Brain microvascular endothelial cell (primary cell): ENCODE measurements at regions not wholly inside any gene's neighbourhood (a gene's known extent, or its start where the extent isn't known, plus 50 kb on each side); places are given as distances from the start of the nearest gene placed in this dataset.

ENCODE experiments used
- DNase-seq: peaks from one replicate; pipeline ENCODE4 v3.0.0-alpha.2; 2020
- H3K27ac ChIP-seq: fragments of 250-450 bp; sonication (Bioruptor Pico); 2 replicates; pipeline ENCODE4 v1.5.1; 2020; ENCODE audit warnings: mild to moderate bottlenecking, moderate library complexity
- H3K27me3 ChIP-seq: fragments of 250-450 bp; sonication (Bioruptor Pico); replicated peaks from 2 replicates; pipeline ENCODE4 v1.5.1; 2020; ENCODE audit warnings: mild to moderate bottlenecking
- H3K36me3 ChIP-seq: fragments of 250-450 bp; sonication (Bioruptor Pico); replicated peaks from 2 replicates; pipeline ENCODE4 v1.5.1; 2020; ENCODE audit warnings: mild to moderate bottlenecking
- H3K4me3 ChIP-seq: 2 replicates; pipeline ENCODE4 v1.5.1; 2011; ENCODE audit warnings: low read depth, mild to moderate bottlenecking, control low read depth, low read length, moderate library complexity
- CTCF ChIP-seq: IDR thresholded peaks from 2 replicates; pipeline ENCODE4 v1.5.1; 2011; ENCODE audit warnings: low read depth, mild to moderate bottlenecking, moderate library complexity, low read length, control low read depth, inconsistent platforms; ENCODE audit errors: missing control alignments
- in situ Hi-C: cut with HindIII; loops from 2 replicates; pipeline ENCODE4 v1.10.0; 2017; ENCODE audit warnings: low sequenced_read_pairs, low pct_ligation_motif_present

- DNase-seq = no peak
- in situ Hi-C loops = no loop called here
- no peak for TF ChIP-seq CTCF
These were observed 51.2 kb upstream of the UBR2 start for GRCh38 chr6:42512579-42512978.

GRCh38 chr6:42511803-42512422 is 51.9 kb upstream of the UBR2 start:
- TF ChIP-seq CTCF = no peak
- Histone ChIP-seq H3K36me3 (no peaks in the 10 kb centered on the region), H3K4me3 (no peak overlapping the region), H3K27me3 (no peaks in the 10 kb centered on the region), H3K27ac (no peak overlapping the region)
- peak; percentile 24 for DNase-seq
- in situ Hi-C loops = no loop called here

More at GRCh38 chr6:42512579-42512978, 51.2 kb upstream of the UBR2 start:
- H3K27me3 ChIP-seq = no peaks in the 10 kb centered on the region
- H3K27ac ChIP-seq = no peak overlapping the region
- no peak overlapping the region for H3K4me3 ChIP-seq
- H3K36me3 ChIP-seq = no peaks in the 10 kb centered on the region

GRCh38 chr6:42510795-42511194 is 53.0 kb upstream of the UBR2 start:
- Histone ChIP-seq H3K4me3 (no peak overlapping the region), H3K36me3 (no peaks in the 10 kb centered on the region), H3K27me3 (no peaks in the 10 kb centered on the region), H3K27ac (no peak overlapping the region)
- DNase-seq = no peak
- TF ChIP-seq CTCF = no peak
- in situ Hi-C loops = no loop called here

GRCh38 chr6:42509765-42510164 is 54.1 kb upstream of the UBR2 start:
- no peaks in the 10 kb centered on the region for H3K27me3 ChIP-seq
- H3K36me3 ChIP-seq = no peaks in the 10 kb centered on the region
- no peak for DNase-seq
- in situ Hi-C loops = no loop called here
- TF ChIP-seq CTCF = no peak
- H3K4me3 ChIP-seq = no peak overlapping the region
- no peak overlapping the region for H3K27ac ChIP-seq

- no peak for TF ChIP-seq CTCF
- in situ Hi-C loops = no loop called here
- Histone ChIP-seq H3K27me3 (no peaks in the 10 kb centered on the region), H3K4me3 (no peak overlapping the region), H3K27ac (no peak overlapping the region), H3K36me3 (no peaks in the 10 kb centered on the region)
- DNase-seq = no peak
These were observed 54.6 kb upstream of the UBR2 start for GRCh38 chr6:42509256-42509655.

- no peak for DNase-seq
- no peak for TF ChIP-seq CTCF
- Histone ChIP-seq H3K36me3 (no peaks in the 10 kb centered on the region), H3K27me3 (no peaks in the 10 kb centered on the region), H3K4me3 (no peak overlapping the region), H3K27ac (no peak overlapping the region)
- in situ Hi-C loops = no loop called here
These were observed 55.9 kb upstream of the UBR2 start for GRCh38 chr6:42507901-42508300.
